Spinal cord (tissue), 9 donors: ENCODE measurements at regions not wholly inside any gene's neighbourhood (a gene's known extent, or its start where the extent isn't known, plus 50 kb on each side); places are given as distances from the start of the nearest gene placed in this dataset.

Experiments
- DNase-seq, 6 donors: peaks; one replicate each; pipeline versions ENCODE4 v3.0.0 to v3.0.0-alpha.2; 2013 to 2015; ENCODE audit warnings: low spot score in 6 of 6, low read depth in 4 of 6
- H3K27ac ChIP-seq: one replicate; pipeline ENCODE4 v1.5.1; 2013; ENCODE audit warnings: low read depth, low read length, control low read depth
- H3K27me3 ChIP-seq: one replicate; pipeline ENCODE4 v1.6.1; 2013; ENCODE audit warnings: low read length; ENCODE audit not compliant: control insufficient read depth, insufficient read depth
- H3K36me3 ChIP-seq: one replicate; pipeline ENCODE4 v1.6.1; 2013; ENCODE audit warnings: low read length; ENCODE audit not compliant: control insufficient read depth, insufficient read depth
- H3K4me1 ChIP-seq: one replicate; pipeline ENCODE4 v1.6.1; 2013; ENCODE audit warnings: low read length; ENCODE audit not compliant: control insufficient read depth, insufficient read depth
- H3K4me3 ChIP-seq: one replicate; pipeline ENCODE4 v1.5.1; 2013; ENCODE audit warnings: low read depth, low read length, control low read depth
- H3K9me3 ChIP-seq: one replicate; pipeline ENCODE4 v1.6.1; 2013; ENCODE audit warnings: low read length; ENCODE audit not compliant: control insufficient read depth, insufficient read depth
- WGBS: methylation state at CpG from one replicate; pipeline ENCODE4 v1.1.5; 2013; ENCODE audit warnings: missing lambda C conversion rate; ENCODE audit not compliant: insufficient coverage; 5-methylcytosine and 5-hydroxymethylcytosine counted together
- donor health status: healthy.

GRCh38 chr2:196336207-196336606 is 164.8 kb upstream of the STK17B start:
- no peaks in the 10 kb centered on the region for H3K36me3 ChIP-seq
- H3K4me3 ChIP-seq, result no peak overlapping the region
- DNase-seq, result no peak
- 60% methylated on average over 4 of the region's 6 CpGs for WGBS
- no peaks in the 10 kb centered on the region for H3K9me3 ChIP-seq
- H3K27me3 ChIP-seq, result no peaks in the 10 kb centered on the region
- no peak overlapping the region for H3K27ac ChIP-seq
- no peaks in the 10 kb centered on the region for H3K4me1 ChIP-seq

DNA sequence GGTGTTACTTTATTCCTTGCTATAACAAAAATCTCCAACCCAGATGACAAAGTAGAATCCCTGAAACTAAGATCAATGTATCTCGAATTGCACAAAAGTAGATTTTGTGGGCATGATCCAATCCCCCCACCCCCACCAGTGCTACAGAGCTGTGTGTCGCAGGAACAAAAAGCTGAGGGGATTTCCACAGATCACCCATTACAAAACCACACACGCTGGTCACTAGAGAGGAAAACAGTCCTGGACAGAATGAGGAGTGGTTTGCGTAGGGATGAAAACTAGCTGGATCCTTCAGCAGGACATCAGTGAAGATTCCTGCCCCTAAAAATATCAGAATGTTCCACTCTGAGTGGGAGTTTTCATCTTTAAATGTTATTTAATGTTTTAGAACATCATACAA is 165.3 kb upstream of the STK17B start:
- Histone ChIP-seq H3K4me1 (no peaks in the 10 kb centered on the region), H3K36me3 (no peaks in the 10 kb centered on the region), H3K9me3 (no peaks in the 10 kb centered on the region), H3K4me3 (no peak overlapping the region), H3K27me3 (no peaks in the 10 kb centered on the region), H3K27ac (no peak overlapping the region)
- WGBS, result no CpG with 5 or more reads among the region's 4 CpGs
- no peak for DNase-seq

GRCh38 chr2:196337208-196337953 is 166.0 kb upstream of the STK17B start:
- no peaks in the 10 kb centered on the region for H3K27me3 ChIP-seq
- peak in 2 of 6 donors; percentile 36 to 37 for DNase-seq
- WGBS, result 84% methylated on average over 4 of the region's 6 CpGs
- no peak overlapping the region for H3K4me3 ChIP-seq
- no peak overlapping the region for H3K27ac ChIP-seq
- H3K36me3 ChIP-seq, result no peaks in the 10 kb centered on the region
- H3K4me1 ChIP-seq, result no peaks in the 10 kb centered on the region
- no peaks in the 10 kb centered on the region for H3K9me3 ChIP-seq

DNA sequence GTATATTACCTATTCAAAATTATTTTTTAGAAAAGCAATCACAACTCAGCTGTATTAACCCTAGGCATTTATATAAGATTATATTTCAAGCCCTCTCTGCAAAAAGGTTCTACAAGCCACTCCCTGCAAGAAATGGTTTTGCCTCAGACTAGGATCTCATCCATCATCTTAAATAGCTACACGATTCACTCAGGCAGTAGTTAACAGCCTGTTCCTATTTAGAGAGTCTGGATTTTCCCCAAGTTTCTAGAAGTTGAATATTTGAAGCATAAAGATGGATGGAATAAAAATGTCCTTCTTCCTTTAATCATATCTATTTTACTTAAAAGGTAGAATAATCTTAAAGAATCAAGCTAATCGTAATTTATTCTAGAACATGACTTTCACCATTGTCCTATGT is 167.1 kb upstream of the STK17B start:
- DNase-seq, result peak in 2 of 6 donors; percentile 39 to 77
- no peaks in the 10 kb centered on the region for H3K36me3 ChIP-seq

DNA sequence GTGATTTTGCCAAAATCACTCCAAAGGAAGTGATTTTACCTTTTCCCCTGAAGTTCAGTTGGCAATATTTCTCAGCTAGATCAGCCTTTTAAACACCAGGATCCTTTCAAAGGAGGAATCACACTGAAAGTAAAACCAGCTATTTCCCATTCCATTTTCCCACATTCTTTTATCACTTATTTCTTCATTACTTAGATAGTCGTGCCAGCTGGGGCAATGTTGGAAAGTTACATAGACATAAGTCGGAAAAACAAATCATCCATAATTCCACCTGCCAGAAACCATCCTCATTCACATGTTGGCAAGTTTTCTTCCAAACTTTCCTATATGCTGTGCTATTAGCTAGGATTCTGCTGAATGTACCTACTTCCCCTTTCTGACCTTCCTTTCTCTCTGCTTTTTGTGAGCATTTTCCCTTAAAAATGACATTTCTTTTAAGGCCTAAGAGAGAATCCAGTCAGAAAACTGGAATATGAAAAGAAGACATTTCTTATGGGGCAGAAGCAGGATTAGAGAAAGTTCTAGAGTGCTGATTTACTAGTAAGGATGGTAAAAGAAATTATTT is 170.0 kb upstream of the STK17B start:
- Histone ChIP-seq H3K4me3 (no peak overlapping the region), H3K9me3 (no peaks in the 10 kb centered on the region), H3K27ac (no peak overlapping the region), H3K36me3 (no peaks in the 10 kb centered on the region), H3K27me3 (no peaks in the 10 kb centered on the region), H3K4me1 (no peaks in the 10 kb centered on the region)
- no CpG with 5 or more reads among the region's 2 CpGs for WGBS
- peak in 1 of 6 donors; percentile 22 for DNase-seq

More for the DNA sequence above, 167.1 kb upstream of the STK17B start:
- Histone ChIP-seq H3K4me1 (no peaks in the 10 kb centered on the region), H3K4me3 (no peak overlapping the region), H3K27me3 (no peaks in the 10 kb centered on the region), H3K9me3 (no peaks in the 10 kb centered on the region), H3K27ac (no peak overlapping the region)
- WGBS, result no CpG with 5 or more reads among the region's 2 CpGs

- no peak for DNase-seq
- Histone ChIP-seq H3K36me3 (no peaks in the 10 kb centered on the region), H3K4me3 (no peak overlapping the region), H3K9me3 (no peaks in the 10 kb centered on the region), H3K27me3 (no peaks in the 10 kb centered on the region), H3K4me1 (no peaks in the 10 kb centered on the region), H3K27ac (no peak overlapping the region)
- no CpG with 5 or more reads among the region's 1 CpG for WGBS
Observed at GRCh38 chr2:196344397-196344796, 173.0 kb upstream of the STK17B start.

DNA sequence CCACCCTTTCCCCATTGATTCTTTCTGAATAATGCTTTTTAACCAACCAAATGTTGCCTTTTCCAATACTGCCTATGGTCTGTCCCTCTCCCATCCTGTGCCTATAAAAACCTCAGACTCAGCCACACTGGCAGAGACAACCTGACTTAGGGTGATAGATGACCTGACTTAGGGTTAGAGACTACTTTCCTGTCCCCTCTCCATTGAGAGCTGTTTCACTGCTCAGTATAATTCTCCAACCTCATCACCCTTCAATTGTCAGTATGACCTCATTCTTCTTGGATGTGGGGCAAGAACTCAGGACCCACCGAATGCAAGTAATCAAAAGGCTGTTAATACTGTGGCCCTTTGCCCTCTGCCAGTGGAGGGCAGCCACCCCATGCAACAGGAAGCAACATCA is 182.3 kb upstream of the STK17B start:
- Histone ChIP-seq H3K4me1 (no peaks in the 10 kb centered on the region), H3K9me3 (peaks cover 9% of the 10 kb centered on the region), H3K36me3 (peaks cover 3% of the 10 kb centered on the region), H3K27me3 (no peaks in the 10 kb centered on the region), H3K4me3 (no peak overlapping the region), H3K27ac (no peak overlapping the region)
- no peak for DNase-seq
- 83% methylated on average over 1 of the region's 1 CpG for WGBS

GRCh38 chr2:196354186-196354585 is 182.8 kb upstream of the STK17B start:
- H3K27ac ChIP-seq, result no peak overlapping the region
- no peak for DNase-seq
- no peak overlapping the region for H3K4me3 ChIP-seq
- WGBS, result 94% methylated on average over 2 of the region's 4 CpGs
- no peaks in the 10 kb centered on the region for H3K4me1 ChIP-seq
- peaks cover 3% of the 10 kb centered on the region for H3K36me3 ChIP-seq
- H3K27me3 ChIP-seq, result no peaks in the 10 kb centered on the region
- H3K9me3 ChIP-seq, result peaks cover 9% of the 10 kb centered on the region

- no peak for DNase-seq
- no peaks in the 10 kb centered on the region for H3K4me1 ChIP-seq
- WGBS, result no CpG with 5 or more reads among the region's 4 CpGs
Observed at GRCh38 chr2:196356332-196356731, 185.0 kb upstream of the STK17B start.

DNA sequence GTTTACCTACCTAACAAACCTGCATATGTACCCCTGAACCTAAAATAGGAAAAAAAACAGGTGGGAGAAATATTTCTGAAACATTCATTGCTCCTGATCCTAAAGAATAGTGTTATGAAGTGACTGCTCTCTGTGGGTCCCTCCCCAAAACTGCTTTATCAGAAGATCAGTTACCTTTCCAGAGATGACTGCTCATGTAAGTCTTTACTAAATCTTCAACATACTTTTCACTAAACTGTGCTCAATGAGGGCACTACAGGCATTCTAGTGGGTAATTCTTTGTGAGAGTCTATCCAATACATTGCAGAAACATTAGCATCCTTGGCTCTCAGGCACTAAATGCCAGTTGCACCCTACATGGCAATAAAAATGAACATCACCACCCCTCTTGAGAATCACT is 189.3 kb upstream of the STK17B start:
- Histone ChIP-seq H3K27ac (no peak overlapping the region), H3K36me3 (no peaks in the 10 kb centered on the region), H3K9me3 (no peaks in the 10 kb centered on the region), H3K4me3 (no peak overlapping the region), H3K4me1 (no peaks in the 10 kb centered on the region), H3K27me3 (no peaks in the 10 kb centered on the region)
- peak in 1 of 6 donors; percentile 38 for DNase-seq

More at GRCh38 chr2:196356332-196356731, 185.0 kb upstream of the STK17B start:
- Histone ChIP-seq H3K27ac (no peak overlapping the region), H3K9me3 (peaks cover 9% of the 10 kb centered on the region), H3K4me3 (no peak overlapping the region), H3K27me3 (no peaks in the 10 kb centered on the region), H3K36me3 (peaks cover 3% of the 10 kb centered on the region)
